Left ventricle myocardium inferior (tissue), 1 donor: ENCODE measurements at regions not wholly inside any gene's neighbourhood (a gene's known extent, or its start where the extent isn't known, plus 50 kb on each side); places are given as distances from the start of the nearest gene placed in this dataset.

Experiments used
- DNase-seq: peaks from one replicate; pipeline ENCODE4 v3.0.0-alpha.2; 2020
- H3K27ac ChIP-seq: fragments of 200-600 bp; replicated peaks from 2 replicates; pipeline ENCODE4 v1.8.0; 2021
- H3K27me3 ChIP-seq: fragments of 200-600 bp; 2 replicates; pipeline ENCODE4 v1.8.0; 2021; ENCODE audit warnings: low read depth
- H3K36me3 ChIP-seq: fragments of 200-600 bp; 2 replicates; pipeline ENCODE4 v1.8.0; 2021
- H3K4me1 ChIP-seq: fragments of 200-600 bp; 2 replicates; pipeline ENCODE4 v1.8.0; 2021
- H3K4me3 ChIP-seq: fragments of 200-600 bp; 2 replicates; pipeline ENCODE4 v1.8.0; 2021; ENCODE audit warnings: mild to moderate bottlenecking, moderate library complexity
- H3K9me3 ChIP-seq: fragments of 200-600 bp; replicated peaks from 2 replicates; pipeline ENCODE4 v1.8.0; 2021
- CTCF ChIP-seq: fragments of 200-600 bp; IDR thresholded peaks from 2 replicates; pipeline ENCODE4 v1.8.0; 2021; ENCODE audit warnings: antibody characterized with exemption, mild to moderate bottlenecking, borderline replicate concordance
- intact Hi-C: fragments of 100-400 bp; cut with micrococcal nuclease; formaldehyde crosslinking; loops from one replicate; pipeline ENCODE4 v1.11.0; 2022
- donor health status: DM: no; HTN: yes; CAD: no; lungs with severe emphysema.

- intact Hi-C loops: loop anchor here (2.0 kb wide), 1 partner anchor 215 kb away; no protein-coding TSS in a partner anchor
- Histone ChIP-seq H3K36me3 (no peaks in the 10 kb centered on the region), H3K9me3 (no peaks in the 10 kb centered on the region), H3K4me3 (peak overlapping the region; percentile 59), H3K27me3 (peaks cover 16% of the 10 kb centered on the region), H3K27ac (no peak overlapping the region), H3K4me1 (peaks cover 8% of the 10 kb centered on the region)
- no peak for TF ChIP-seq CTCF
- no peak for DNase-seq
These were observed 102.3 kb upstream of the ABCC4 start for GRCh38 chr13:95403349-95404140.

GRCh38 chr13:95404141-95404882 is 103.1 kb upstream of the ABCC4 start:
- H3K27ac ChIP-seq: no peak overlapping the region
- no peaks in the 10 kb centered on the region for H3K36me3 ChIP-seq
- DNase-seq: peak; percentile 79
- H3K9me3 ChIP-seq: no peaks in the 10 kb centered on the region
- H3K4me3 ChIP-seq: peak overlapping the region; percentile 59
- peak; percentile 95 for TF ChIP-seq CTCF
- intact Hi-C loops: loop anchor here (2.0 kb wide), 1 partner anchor 216 kb away; no protein-coding TSS in a partner anchor
- peaks cover 8% of the 10 kb centered on the region for H3K4me1 ChIP-seq
- H3K27me3 ChIP-seq: peaks cover 16% of the 10 kb centered on the region

- TF ChIP-seq CTCF: no peak
- Histone ChIP-seq H3K36me3 (no peaks in the 10 kb centered on the region), H3K4me1 (peaks cover 8% of the 10 kb centered on the region), H3K9me3 (no peaks in the 10 kb centered on the region), H3K27me3 (peaks cover 16% of the 10 kb centered on the region), H3K27ac (no peak overlapping the region), H3K4me3 (no peak overlapping the region)
- DNase-seq: no peak
- intact Hi-C loops: no loop called here
These were observed 104.9 kb upstream of the ABCC4 start for GRCh38 chr13:95406176-95406575.

GRCh38 chr13:95411428-95412040 is 110.3 kb upstream of the ABCC4 start:
- H3K27ac ChIP-seq: no peak overlapping the region
- H3K9me3 ChIP-seq: peaks cover 6% of the 10 kb centered on the region
- H3K4me3 ChIP-seq: no peak overlapping the region
- no peaks in the 10 kb centered on the region for H3K36me3 ChIP-seq
- H3K4me1 ChIP-seq: no peaks in the 10 kb centered on the region
- TF ChIP-seq CTCF: no peak
- no peak for DNase-seq
- no peaks in the 10 kb centered on the region for H3K27me3 ChIP-seq
- intact Hi-C loops: no loop called here

- no peak for TF ChIP-seq CTCF
- Histone ChIP-seq H3K9me3 (peaks cover 6% of the 10 kb centered on the region), H3K27ac (no peak overlapping the region), H3K36me3 (no peaks in the 10 kb centered on the region), H3K4me3 (no peak overlapping the region), H3K4me1 (no peaks in the 10 kb centered on the region), H3K27me3 (peaks cover 20% of the 10 kb centered on the region)
- DNase-seq: no peak
- intact Hi-C loops: no loop called here
These were observed 117.7 kb upstream of the ABCC4 start for GRCh38 chr13:95418946-95419345.
